ENCODE measurements at regions not wholly inside any gene's neighbourhood (a gene's known extent, or its start where the extent isn't known, plus 50 kb on each side); places are given as distances from the start of the nearest gene placed in this dataset.

- Histone ChIP-seq H3K27ac (ENCODE audit: low read depth, low read length) (no peak overlapping the region), H2AFZ (ENCODE audit: low read length) (no peak overlapping the region), H3K4me2 (ENCODE audit: insufficient read depth, low read length) (no peak overlapping the region), H3K79me2 (ENCODE audit: insufficient read depth, low read length) (no peaks in the 10 kb centered on the region), H3K4me1 (ENCODE audit: insufficient read depth, low read length) (no peaks in the 10 kb centered on the region), H4K20me1 (ENCODE audit: insufficient read depth, low read length) (no peaks in the 10 kb centered on the region), H3K9me3 (ENCODE audit: low read depth, low read length) (no peaks in the 10 kb centered on the region), H3K36me3 (ENCODE audit: insufficient read depth, low read length) (no peaks in the 10 kb centered on the region), H3K27me3 (ENCODE audit: insufficient read depth, low read length) (no peaks in the 10 kb centered on the region), H3K4me3 (ENCODE audit: insufficient read depth, low read length) (no peak overlapping the region)
- DNase-seq (ENCODE audit: insufficient read length, low spot score, missing footprints) = no peak
- no peak for TF ChIP-seq CTCF (IDR thresholded peaks at IDR 0.05; ENCODE audit: extremely low read depth, low read depth, low read length)
Observed at GRCh38 chr14:28196878-28197277, 569.7 kb upstream of the FOXG1 start.

- Histone ChIP-seq H4K20me1 (ENCODE audit: insufficient read depth, low read length) (no peaks in the 10 kb centered on the region), H3K4me2 (ENCODE audit: insufficient read depth, low read length) (no peak overlapping the region), H3K4me3 (ENCODE audit: insufficient read depth, low read length) (no peak overlapping the region), H3K4me1 (ENCODE audit: insufficient read depth, low read length) (no peaks in the 10 kb centered on the region), H3K27ac (ENCODE audit: low read depth, low read length) (no peak overlapping the region), H3K27me3 (ENCODE audit: insufficient read depth, low read length) (no peaks in the 10 kb centered on the region), H3K79me2 (ENCODE audit: insufficient read depth, low read length) (no peaks in the 10 kb centered on the region), H3K9me3 (ENCODE audit: low read depth, low read length) (peaks cover 8% of the 10 kb centered on the region), H3K36me3 (ENCODE audit: insufficient read depth, low read length) (no peaks in the 10 kb centered on the region), H2AFZ (ENCODE audit: low read length) (no peak overlapping the region)
- no peak for DNase-seq (ENCODE audit: insufficient read length, low spot score, missing footprints)
- no peak for TF ChIP-seq CTCF (IDR thresholded peaks at IDR 0.05; ENCODE audit: extremely low read depth, low read depth, low read length)
Observed at GRCh38 chr14:28220391-28220790, 546.2 kb upstream of the FOXG1 start.

- no peak overlapping the region for H3K4me3 ChIP-seq (ENCODE audit: insufficient read depth, low read length)
- H3K4me1 ChIP-seq (ENCODE audit: insufficient read depth, low read length) = no peaks in the 10 kb centered on the region
- no peaks in the 10 kb centered on the region for H3K79me2 ChIP-seq (ENCODE audit: insufficient read depth, low read length)
- no peaks in the 10 kb centered on the region for H4K20me1 ChIP-seq (ENCODE audit: insufficient read depth, low read length)
- H3K27me3 ChIP-seq (ENCODE audit: insufficient read depth, low read length) = no peaks in the 10 kb centered on the region
- H3K36me3 ChIP-seq (ENCODE audit: insufficient read depth, low read length) = no peaks in the 10 kb centered on the region
- no peak for DNase-seq (ENCODE audit: insufficient read length, low spot score, missing footprints)
- no peak overlapping the region for H3K27ac ChIP-seq (ENCODE audit: low read depth, low read length)
- no peak overlapping the region for H3K4me2 ChIP-seq (ENCODE audit: insufficient read depth, low read length)
- H3K9me3 ChIP-seq (ENCODE audit: low read depth, low read length) = no peaks in the 10 kb centered on the region
- H2AFZ ChIP-seq (ENCODE audit: low read length) = no peak overlapping the region
- TF ChIP-seq CTCF (IDR thresholded peaks at IDR 0.05; ENCODE audit: extremely low read depth, low read depth, low read length) = no peak
Observed at GRCh38 chr14:28240909-28241308, 525.7 kb upstream of the FOXG1 start.

- Histone ChIP-seq H3K4me2 (ENCODE audit: insufficient read depth, low read length) (no peak overlapping the region), H3K36me3 (ENCODE audit: insufficient read depth, low read length) (no peaks in the 10 kb centered on the region), H3K9me3 (ENCODE audit: low read depth, low read length) (no peaks in the 10 kb centered on the region), H3K27ac (ENCODE audit: low read depth, low read length) (no peak overlapping the region), H4K20me1 (ENCODE audit: insufficient read depth, low read length) (no peaks in the 10 kb centered on the region), H2AFZ (ENCODE audit: low read length) (no peak overlapping the region), H3K79me2 (ENCODE audit: insufficient read depth, low read length) (no peaks in the 10 kb centered on the region), H3K27me3 (ENCODE audit: insufficient read depth, low read length) (no peaks in the 10 kb centered on the region), H3K4me3 (ENCODE audit: insufficient read depth, low read length) (no peak overlapping the region), H3K4me1 (ENCODE audit: insufficient read depth, low read length) (no peaks in the 10 kb centered on the region)
- no peak for DNase-seq (ENCODE audit: insufficient read length, low spot score, missing footprints)
- TF ChIP-seq CTCF (IDR thresholded peaks at IDR 0.05; ENCODE audit: extremely low read depth, low read depth, low read length) = no peak
Observed at GRCh38 chr14:28242895-28243294, 523.7 kb upstream of the FOXG1 start.
